GM23248 (cell line): ENCODE measurements at regions not wholly inside any gene's neighbourhood (a gene's known extent, or its start where the extent isn't known, plus 50 kb on each side); places are given as distances from the start of the nearest gene placed in this dataset.
A peak's percentile ranks its signal among the peaks of the same experiment; 100 is the strongest.

Experiments
- DNase-seq: peaks from one replicate; pipeline ENCODE4 v3.0.0-alpha.2; 2015
- H2AFZ ChIP-seq: fragments of 200-600 bp; sonication (generic); 2 replicates; pipeline ENCODE4 v1.6.1; 2016; ENCODE audit warnings: antibody characterized with exemption
- H3F3A ChIP-seq: fragments of 200-600 bp; sonication (generic); 2 replicates; pipeline ENCODE4 v1.6.1; 2016; ENCODE audit warnings: mild to moderate bottlenecking, antibody characterized with exemption, mixed run types; ENCODE audit not compliant: insufficient read depth
- H3K27ac ChIP-seq: fragments of 200-600 bp; sonication (generic); 2 replicates; pipeline ENCODE4 v1.5.1; 2016; ENCODE audit warnings: mild to moderate bottlenecking
- H3K27me3 ChIP-seq: fragments of 200-600 bp; sonication (generic); replicated peaks from 2 replicates; pipeline ENCODE4 v1.6.1; 2016; ENCODE audit warnings: mild to moderate bottlenecking; ENCODE audit not compliant: insufficient read depth
- H3K36me3 ChIP-seq: fragments of 200-600 bp; sonication (generic); 2 replicates; pipeline ENCODE4 v1.6.1; 2016; ENCODE audit warnings: low read depth, mild to moderate bottlenecking
- H3K4me1 ChIP-seq: fragments of 200-600 bp; sonication (generic); 2 replicates; pipeline ENCODE4 v1.6.1; 2016; ENCODE audit warnings: mild to moderate bottlenecking; ENCODE audit not compliant: insufficient read depth
- H3K4me2 ChIP-seq: fragments of 200-600 bp; sonication (generic); one replicate; pipeline ENCODE4 v1.6.1; 2016; ENCODE audit warnings: mild to moderate bottlenecking; ENCODE audit not compliant: unreplicated experiment
- H3K4me3 ChIP-seq: fragments of 200-600 bp; sonication (generic); 2 replicates; pipeline ENCODE4 v1.5.1; 2016; ENCODE audit warnings: mild to moderate bottlenecking
- H3K79me2 ChIP-seq: fragments of 200-600 bp; sonication (generic); 2 replicates; pipeline ENCODE4 v1.6.1; 2016; ENCODE audit warnings: mild to moderate bottlenecking; ENCODE audit not compliant: insufficient read depth
- H3K9ac ChIP-seq: fragments of 200-600 bp; sonication (generic); 2 replicates; pipeline ENCODE4 v1.6.1; 2016; ENCODE audit warnings: mild to moderate bottlenecking
- H3K9me2 ChIP-seq: fragments of 200-600 bp; sonication (generic); 2 replicates; pipeline ENCODE4 v1.6.1; 2016; ENCODE audit warnings: mixed run types, mild to moderate bottlenecking, moderate library complexity; ENCODE audit not compliant: insufficient read depth
- H3K9me3 ChIP-seq: fragments of 200-600 bp; sonication (generic); one replicate; pipeline ENCODE4 v1.6.1; 2017; ENCODE audit warnings: low read depth
- H4K20me1 ChIP-seq: fragments of 200-600 bp; sonication (generic); 2 replicates; pipeline ENCODE4 v1.6.0; 2016; ENCODE audit not compliant: insufficient read depth
- EZH2 ChIP-seq: fragments of 200-600 bp; sonication (generic); IDR thresholded peaks from 2 replicates; pipeline ENCODE4 v1.6.1; 2018; ENCODE audit warnings: antibody characterized with exemption, mild to moderate bottlenecking; ENCODE audit not compliant: insufficient read depth, poor library complexity, severe bottlenecking
- EZH2phosphoT487 ChIP-seq: fragments of 200-600 bp; sonication (generic); IDR thresholded peaks from 2 replicates; pipeline ENCODE4 v1.6.1; 2018; ENCODE audit warnings: antibody characterized with exemption, moderate library complexity, mild to moderate bottlenecking, low read depth; ENCODE audit not compliant: insufficient read depth
- WGBS, 2 experiments: methylation state at CpG; one replicate each; pipeline ENCODE4 v1.1.6; 2015 to 2017; ENCODE audit warnings: low lambda C conversion rate in 2 of 2, low coverage in 1 of 2; ENCODE audit errors: missing lambda C conversion rate in 2 of 2; 5-methylcytosine and 5-hydroxymethylcytosine counted together
- in situ Hi-C: fragments of 300-500 bp; cut with MboI; formaldehyde crosslinking; loops from 2 replicates; pipeline ENCODE4 v1.15.0; 2020

DNA sequence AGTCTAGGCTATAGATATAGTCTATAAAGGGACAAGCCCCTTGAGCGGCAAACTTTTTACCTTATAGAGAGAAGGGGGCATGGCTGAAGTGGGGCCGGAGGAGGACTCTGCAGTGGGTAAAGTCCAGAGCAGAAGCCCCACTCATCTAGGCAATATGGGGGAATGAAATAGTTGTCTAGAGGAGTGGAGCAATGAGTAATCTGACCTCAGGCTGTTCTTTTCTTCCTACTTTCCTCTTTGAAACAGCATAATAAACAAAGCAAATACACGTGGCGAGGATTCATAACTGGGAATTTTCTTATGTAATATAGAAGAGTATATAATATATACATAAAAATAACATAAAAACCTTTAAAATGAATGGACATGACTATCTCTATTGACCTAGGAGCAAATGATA is 546.4 kb upstream of the ZNF385D start:
- H3K9me2 ChIP-seq: no peaks in the 10 kb centered on the region
- no peaks in the 10 kb centered on the region for H3K4me1 ChIP-seq
- no peaks in the 10 kb centered on the region for H3K79me2 ChIP-seq
- no peak overlapping the region for H2AFZ ChIP-seq
- no peak for TF ChIP-seq EZH2
- TF ChIP-seq EZH2phosphoT487: no peak
- H4K20me1 ChIP-seq: no peaks in the 10 kb centered on the region
- no peak overlapping the region for H3K4me2 ChIP-seq
- 87 to 88% methylated on average over 4 of the region's 4 CpGs for WGBS, 2 experiments
- no peak overlapping the region for H3K4me3 ChIP-seq
- no peaks in the 10 kb centered on the region for H3K9me3 ChIP-seq
- H3K27ac ChIP-seq: no peak overlapping the region
- no peak overlapping the region for H3K9ac ChIP-seq
- H3F3A ChIP-seq: no peaks in the 10 kb centered on the region
- no peak for DNase-seq
- H3K27me3 ChIP-seq: no peaks in the 10 kb centered on the region
- H3K36me3 ChIP-seq: no peaks in the 10 kb centered on the region
- in situ Hi-C loops: no loop called here

- H3K4me1 ChIP-seq: no peaks in the 10 kb centered on the region
- H2AFZ ChIP-seq: no peak overlapping the region
- H3K4me2 ChIP-seq: no peak overlapping the region
- no peaks in the 10 kb centered on the region for H3F3A ChIP-seq
- no peaks in the 10 kb centered on the region for H4K20me1 ChIP-seq
- H3K36me3 ChIP-seq: no peaks in the 10 kb centered on the region
- in situ Hi-C loops: no loop called here
- no peak for DNase-seq
- H3K9me3 ChIP-seq: no peaks in the 10 kb centered on the region
- H3K27me3 ChIP-seq: no peaks in the 10 kb centered on the region
- WGBS, 2 experiments: 60 to 64% methylated on average over 3 of the region's 3 CpGs
- H3K27ac ChIP-seq: no peak overlapping the region
- H3K9ac ChIP-seq: no peak overlapping the region
- H3K4me3 ChIP-seq: no peak overlapping the region
- TF ChIP-seq EZH2phosphoT487 (no peak), EZH2 (no peak)
- H3K9me2 ChIP-seq: no peaks in the 10 kb centered on the region
- no peaks in the 10 kb centered on the region for H3K79me2 ChIP-seq
Measured at GRCh38 chr3:22306454-22306853, 555.4 kb upstream of the ZNF385D start.

- WGBS, 2 experiments: 6 to 11% methylated on average over 1 of the region's 1 CpG
- H4K20me1 ChIP-seq: no peaks in the 10 kb centered on the region
- no peaks in the 10 kb centered on the region for H3F3A ChIP-seq
- H3K27me3 ChIP-seq: no peaks in the 10 kb centered on the region
- H3K4me1 ChIP-seq: no peaks in the 10 kb centered on the region
- H3K9me2 ChIP-seq: no peaks in the 10 kb centered on the region
- no peak overlapping the region for H3K4me3 ChIP-seq
- H3K9ac ChIP-seq: no peak overlapping the region
- DNase-seq: no peak
- H3K27ac ChIP-seq: no peak overlapping the region
- TF ChIP-seq EZH2phosphoT487 (no peak), EZH2 (no peak)
- no peak overlapping the region for H3K4me2 ChIP-seq
- H3K79me2 ChIP-seq: no peaks in the 10 kb centered on the region
- no peaks in the 10 kb centered on the region for H3K9me3 ChIP-seq
- no peak overlapping the region for H2AFZ ChIP-seq
- in situ Hi-C loops: no loop called here
- H3K36me3 ChIP-seq: no peaks in the 10 kb centered on the region
Measured at GRCh38 chr3:22308871-22309270, 557.9 kb upstream of the ZNF385D start.

- Histone ChIP-seq H3K4me3 (no peak overlapping the region), H4K20me1 (no peaks in the 10 kb centered on the region), H3K4me2 (no peak overlapping the region), H2AFZ (no peak overlapping the region), H3K4me1 (0 out of 2 replicates have a peak, but pooled peaks cover 5% of the 10 kb centered on the region), H3K9me2 (no peaks in the 10 kb centered on the region), H3F3A (no peaks in the 10 kb centered on the region), H3K27ac (no peak overlapping the region), H3K79me2 (no peaks in the 10 kb centered on the region), H3K9me3 (no peaks in the 10 kb centered on the region), H3K27me3 (no peaks in the 10 kb centered on the region), H3K36me3 (no peaks in the 10 kb centered on the region), H3K9ac (no peak overlapping the region)
- in situ Hi-C loops: no loop called here
- TF ChIP-seq EZH2phosphoT487: no peak
- TF ChIP-seq EZH2: no peak
- WGBS, 2 experiments: 5 to 10% methylated on average over 1 of the region's 1 CpG
- peak; percentile 2 for DNase-seq
Measured at GRCh38 chr3:22315925-22316324, 564.9 kb upstream of the ZNF385D start.

DNA sequence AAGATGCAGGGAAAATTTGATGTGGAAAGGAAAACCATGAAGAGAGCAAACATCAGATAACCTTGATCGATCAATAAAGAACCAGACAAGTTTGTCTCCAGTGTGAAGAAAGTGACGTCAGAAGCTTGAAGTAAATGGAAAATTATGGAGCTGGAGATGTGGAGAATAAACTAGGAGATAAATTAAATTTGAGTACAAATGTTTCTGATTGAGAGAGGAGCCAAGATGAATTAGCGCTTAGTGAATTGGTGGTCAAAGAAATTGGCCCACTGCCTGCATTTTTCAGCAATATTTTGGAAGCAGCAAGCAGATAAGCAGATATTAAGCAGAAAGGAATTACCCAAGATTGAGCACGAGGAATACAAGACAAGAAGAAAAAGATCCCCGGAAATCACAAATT is 567.3 kb upstream of the ZNF385D start:
- WGBS, 2 experiments: 62 to 69% methylated on average over 5 of the region's 5 CpGs
- H3K27ac ChIP-seq: no peak overlapping the region

More for the DNA sequence above, 567.3 kb upstream of the ZNF385D start:
- DNase-seq: no peak
- in situ Hi-C loops: no loop called here
- H3K4me1 ChIP-seq: 0 out of 2 replicates have a peak, but pooled peaks cover 5% of the 10 kb centered on the region
- H3K27me3 ChIP-seq: no peaks in the 10 kb centered on the region
- no peaks in the 10 kb centered on the region for H3K36me3 ChIP-seq
- H3K9me2 ChIP-seq: no peaks in the 10 kb centered on the region
- no peak overlapping the region for H3K4me2 ChIP-seq
- H3K9ac ChIP-seq: no peak overlapping the region
- no peak overlapping the region for H2AFZ ChIP-seq
- H3K4me3 ChIP-seq: no peak overlapping the region
- TF ChIP-seq EZH2phosphoT487 (no peak), EZH2 (no peak)
- no peaks in the 10 kb centered on the region for H4K20me1 ChIP-seq
- no peaks in the 10 kb centered on the region for H3K9me3 ChIP-seq
- H3K79me2 ChIP-seq: no peaks in the 10 kb centered on the region
- H3F3A ChIP-seq: no peaks in the 10 kb centered on the region
